Bronchial epithelial cell (primary cell): ENCODE measurements at regions not wholly inside any gene's neighbourhood (a gene's known extent, or its start where the extent isn't known, plus 50 kb on each side); places are given as distances from the start of the nearest gene placed in this dataset.

Experiments
- DNase-seq: peaks from one replicate; pipeline ENCODE4 v3.0.0-alpha.2; 2010; ENCODE audit warnings: low read depth
- FAIRE-seq: peaks from 2 replicates; lab custom pipeline; 2011; peaks lifted over from hg19 to GRCh38; lab: Jason Lieb, UNC
- H3K27me3 ChIP-seq: 2 replicates; pipeline ENCODE4 v1.5.1; 2011; ENCODE audit warnings: low read length; ENCODE audit not compliant: control insufficient read depth, insufficient read depth
- H3K36me3 ChIP-seq: 2 replicates; pipeline ENCODE4 v1.5.1; 2011; ENCODE audit warnings: low read length; ENCODE audit not compliant: control insufficient read depth, insufficient read depth
- H3K4me3 ChIP-seq: 2 replicates; pipeline ENCODE4 v1.5.1; 2011; ENCODE audit warnings: mild to moderate bottlenecking, low read depth, low read length, control low read depth
- CTCF ChIP-seq: IDR thresholded peaks from 2 replicates; pipeline ENCODE4 v1.5.1; 2011; ENCODE audit warnings: mild to moderate bottlenecking, moderate library complexity, low read length, control low read depth, inconsistent platforms; ENCODE audit not compliant: insufficient read depth, severe bottlenecking

GRCh38 chr2:220394433-220394832 lies 767.0 kb downstream of the SLC4A3 start:
- TF ChIP-seq CTCF = no peak
- DNase-seq = peak; percentile 57
- FAIRE-seq = no peak
- Histone ChIP-seq H3K4me3 (no peak overlapping the region), H3K27me3 (no peaks in the 10 kb centered on the region), H3K36me3 (no peaks in the 10 kb centered on the region)

- DNase-seq (peak; percentile 29), FAIRE-seq (no peak)
- no peaks in the 10 kb centered on the region for H3K27me3 ChIP-seq
- TF ChIP-seq CTCF = no peak
- H3K4me3 ChIP-seq = no peak overlapping the region
- H3K36me3 ChIP-seq = no peaks in the 10 kb centered on the region
Observed at GRCh38 chr2:220396287-220396686, 768.9 kb downstream of the SLC4A3 start.

GRCh38 chr2:220410296-220410695 lies 782.9 kb downstream of the SLC4A3 start:
- DNase-seq (no peak), FAIRE-seq (no peak)
- no peak overlapping the region for H3K4me3 ChIP-seq
- H3K36me3 ChIP-seq = no peaks in the 10 kb centered on the region
- TF ChIP-seq CTCF = no peak
- no peaks in the 10 kb centered on the region for H3K27me3 ChIP-seq

GRCh38 chr2:220417503-220417902 lies 790.1 kb downstream of the SLC4A3 start:
- DNase-seq = no peak
- Histone ChIP-seq H3K36me3 (no peaks in the 10 kb centered on the region), H3K4me3 (no peak overlapping the region), H3K27me3 (no peaks in the 10 kb centered on the region)
- no peak for TF ChIP-seq CTCF
- FAIRE-seq = no peak

GRCh38 chr2:220419647-220420046 lies 792.2 kb downstream of the SLC4A3 start:
- FAIRE-seq (no peak), DNase-seq (no peak)
- no peak for TF ChIP-seq CTCF
- Histone ChIP-seq H3K4me3 (no peak overlapping the region), H3K27me3 (no peaks in the 10 kb centered on the region), H3K36me3 (no peaks in the 10 kb centered on the region)

GRCh38 chr2:220420820-220421219 lies 793.4 kb downstream of the SLC4A3 start:
- H3K4me3 ChIP-seq = no peak overlapping the region
- H3K36me3 ChIP-seq = no peaks in the 10 kb centered on the region
- no peak for DNase-seq
- FAIRE-seq = no peak
- no peak for TF ChIP-seq CTCF
- no peaks in the 10 kb centered on the region for H3K27me3 ChIP-seq
